Caco-2 (cell line): ENCODE measurements at regions not wholly inside any gene's neighbourhood (a gene's known extent, or its start where the extent isn't known, plus 50 kb on each side); places are given as distances from the start of the nearest gene placed in this dataset.

Experiments used
- BruUV-seq: library from RNA; stranded (reverse); fragments of 400-500 nt; replicated peaks from 2 replicates; lab custom pipeline; 2021; lab: Mats Ljungman, UMichigan
- CTCF ChIA-PET: fragments of 300-600 bp; sonication (Branson Sonifier 250); formaldehyde crosslinking; loops from one replicate; lab custom pipeline; 2022; ENCODE audit warnings: antibody characterized with exemption; lab: Charles Lee
- POLR2A ChIA-PET: fragments of 300-600 bp; sonication (Branson Sonifier 250); formaldehyde crosslinking; loops from one replicate; lab custom pipeline; 2022; ENCODE audit warnings: antibody characterized with exemption; lab: Charles Lee
- DNase-seq, 2 experiments: peaks; one replicate each; pipeline versions ENCODE4 v3.0.0 to v3.0.0-alpha.2; 2020 to 2022
- H3K27me3 ChIP-seq: replicated peaks from 2 replicates; pipeline ENCODE4 v1.6.0; 2011; ENCODE audit warnings: low read length; ENCODE audit not compliant: control insufficient read depth, insufficient read depth
- H3K36me3 ChIP-seq: 2 replicates; pipeline ENCODE4 v1.5.1; 2011; ENCODE audit warnings: low read length; ENCODE audit not compliant: control insufficient read depth, insufficient read depth
- H3K4me1 ChIP-seq: fragments of 250-450 bp; sonication (Bioruptor Pico); 2 replicates; pipeline ENCODE4 v1.5.1; 2020; ENCODE audit warnings: mild to moderate bottlenecking
- H3K4me3 ChIP-seq: 2 replicates; pipeline ENCODE4 v1.5.1; 2011; ENCODE audit warnings: low read depth, mild to moderate bottlenecking, control low read depth, low read length
- H3K9me3 ChIP-seq: fragments of 250-450 bp; sonication (Bioruptor Pico); 2 replicates; pipeline ENCODE4 v1.5.1; 2020; ENCODE audit warnings: mild to moderate bottlenecking, moderate library complexity
- H3K27ac Mint-ChIP-seq: one replicate; pipeline ENCODE4 v1.8.0; 2022; ENCODE audit warnings: mixed read lengths; ENCODE audit not compliant: unreplicated experiment
- H3K27me3 Mint-ChIP-seq: one replicate; pipeline ENCODE4 v1.8.0; 2022; ENCODE audit warnings: mixed read lengths; ENCODE audit not compliant: insufficient read depth, unreplicated experiment
- H3K36me3 Mint-ChIP-seq: one replicate; pipeline ENCODE4 v1.8.0; 2022; ENCODE audit warnings: mild to moderate bottlenecking, mixed read lengths; ENCODE audit not compliant: insufficient read depth, unreplicated experiment
- H3K4me1 Mint-ChIP-seq: one replicate; pipeline ENCODE4 v1.8.0; 2022; ENCODE audit warnings: low read depth, mixed read lengths; ENCODE audit not compliant: unreplicated experiment
- H3K4me3 Mint-ChIP-seq: one replicate; pipeline ENCODE4 v1.8.0; 2022; ENCODE audit warnings: mild to moderate bottlenecking, moderate library complexity, mixed read lengths; ENCODE audit not compliant: unreplicated experiment
- H3K9me3 Mint-ChIP-seq: one replicate; pipeline ENCODE4 v1.8.0; 2022; ENCODE audit warnings: mixed read lengths; ENCODE audit not compliant: unreplicated experiment
- intact Hi-C: fragments of 100-400 bp; cut with micrococcal nuclease; formaldehyde crosslinking; loops from one replicate; pipeline ENCODE4 v1.10.0; 2022; ENCODE audit not compliant: unreplicated experiment
- TF ChIP-seq, protein P1 (sequence below), 2 experiments: fragments of 200-600 bp in 1 of 2; IDR thresholded peaks; 1 replicate in 1 of 2; 2 replicates in 1 of 2; pipeline versions ENCODE4 v1.5.1 to v1.8.0; 2011 to 2022; ENCODE audit warnings: antibody characterized with exemption in 1 of 2, control low read depth in 1 of 2, inconsistent platforms in 1 of 2, low read depth in 1 of 2, low read length in 1 of 2, mild to moderate bottlenecking in 1 of 2, moderate library complexity in 1 of 2; ENCODE audit not compliant: insufficient read depth in 1 of 2, severe bottlenecking in 1 of 2, unreplicated experiment in 1 of 2

DNA sequence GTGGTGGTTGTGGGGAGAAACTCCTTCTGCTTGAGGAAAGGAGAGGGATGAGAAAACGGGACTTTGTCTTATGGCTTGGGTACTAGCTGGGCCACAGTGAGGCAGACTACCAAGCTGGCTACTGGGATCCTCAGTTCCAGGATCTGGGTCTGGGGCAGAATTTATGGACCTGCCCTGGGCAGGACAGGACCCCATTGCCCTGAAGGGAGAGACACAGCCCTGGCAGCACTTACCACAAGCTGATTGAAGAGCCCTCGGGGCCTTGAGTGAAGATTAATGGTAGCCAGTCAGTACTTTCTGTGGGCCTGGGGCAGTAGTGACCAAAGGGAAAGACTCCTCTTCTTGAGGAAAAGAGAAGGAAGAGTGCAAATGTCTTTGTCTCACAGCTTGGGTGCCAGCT, 799.7 kb downstream of the SI start:
- H3K36me3 Mint-ChIP-seq = no peaks in the 10 kb centered on the region
- Histone ChIP-seq H3K4me1 (no peaks in the 10 kb centered on the region), H3K4me3 (no peak overlapping the region), H3K27me3 (no peaks in the 10 kb centered on the region), H3K36me3 (no peaks in the 10 kb centered on the region), H3K9me3 (no peaks in the 10 kb centered on the region)
- ChIA-PET CTCF (no interaction called here), POLR2A (no interaction called here)
- intact Hi-C loops = no loop called here
- no peak overlapping the region for H3K27ac Mint-ChIP-seq
- H3K9me3 Mint-ChIP-seq = peaks cover 13% of the 10 kb centered on the region
- H3K27me3 Mint-ChIP-seq = no peaks in the 10 kb centered on the region
- no TSS peak for BruUV-seq
- TF ChIP-seq, protein P1, sequence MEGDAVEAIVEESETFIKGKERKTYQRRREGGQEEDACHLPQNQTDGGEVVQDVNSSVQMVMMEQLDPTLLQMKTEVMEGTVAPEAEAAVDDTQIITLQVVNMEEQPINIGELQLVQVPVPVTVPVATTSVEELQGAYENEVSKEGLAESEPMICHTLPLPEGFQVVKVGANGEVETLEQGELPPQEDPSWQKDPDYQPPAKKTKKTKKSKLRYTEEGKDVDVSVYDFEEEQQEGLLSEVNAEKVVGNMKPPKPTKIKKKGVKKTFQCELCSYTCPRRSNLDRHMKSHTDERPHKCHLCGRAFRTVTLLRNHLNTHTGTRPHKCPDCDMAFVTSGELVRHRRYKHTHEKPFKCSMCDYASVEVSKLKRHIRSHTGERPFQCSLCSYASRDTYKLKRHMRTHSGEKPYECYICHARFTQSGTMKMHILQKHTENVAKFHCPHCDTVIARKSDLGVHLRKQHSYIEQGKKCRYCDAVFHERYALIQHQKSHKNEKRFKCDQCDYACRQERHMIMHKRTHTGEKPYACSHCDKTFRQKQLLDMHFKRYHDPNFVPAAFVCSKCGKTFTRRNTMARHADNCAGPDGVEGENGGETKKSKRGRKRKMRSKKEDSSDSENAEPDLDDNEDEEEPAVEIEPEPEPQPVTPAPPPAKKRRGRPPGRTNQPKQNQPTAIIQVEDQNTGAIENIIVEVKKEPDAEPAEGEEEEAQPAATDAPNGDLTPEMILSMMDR (IDR thresholded peaks at IDR 0.05; ENCODE audit: insufficient read depth in 1 of 2, low read depth in 1 of 2, low read length in 1 of 2, severe bottlenecking in 1 of 2, unreplicated experiment in 1 of 2) = no peak
- H3K4me1 Mint-ChIP-seq = no peaks in the 10 kb centered on the region
- DNase-seq = no peak
- no peak overlapping the region for H3K4me3 Mint-ChIP-seq

- H3K4me1 ChIP-seq = no peaks in the 10 kb centered on the region
- BruUV-seq = no TSS peak
- no peaks in the 10 kb centered on the region for H3K4me1 Mint-ChIP-seq
- POLR2A ChIA-PET = no interaction called here
- H3K4me3 Mint-ChIP-seq = no peak overlapping the region
- H3K4me3 ChIP-seq = no peak overlapping the region
- no peak overlapping the region for H3K27ac Mint-ChIP-seq
- no peaks in the 10 kb centered on the region for H3K36me3 ChIP-seq
- TF ChIP-seq, protein P1 (IDR thresholded peaks at IDR 0.05; ENCODE audit: insufficient read depth in 1 of 2, low read depth in 1 of 2, low read length in 1 of 2, severe bottlenecking in 1 of 2, unreplicated experiment in 1 of 2) = no peak
- H3K36me3 Mint-ChIP-seq = no peaks in the 10 kb centered on the region
- intact Hi-C loops = no loop called here
- H3K27me3 Mint-ChIP-seq = peaks cover 3% of the 10 kb centered on the region
- H3K9me3 ChIP-seq = no peaks in the 10 kb centered on the region
- peaks cover 9% of the 10 kb centered on the region for H3K9me3 Mint-ChIP-seq
- CTCF ChIA-PET = no interaction called here
- no peaks in the 10 kb centered on the region for H3K27me3 ChIP-seq
- DNase-seq = no peak
Measured at GRCh38 chr3:164267053-164267452, 811.2 kb downstream of the SI start.

- H3K36me3 ChIP-seq = no peaks in the 10 kb centered on the region
- intact Hi-C loops = no loop called here
- H3K27me3 Mint-ChIP-seq = no peaks in the 10 kb centered on the region
- H3K4me1 Mint-ChIP-seq = no peaks in the 10 kb centered on the region
- H3K4me3 Mint-ChIP-seq = no peak overlapping the region
- TF ChIP-seq, protein P1 (IDR thresholded peaks at IDR 0.05; ENCODE audit: insufficient read depth in 1 of 2, low read depth in 1 of 2, low read length in 1 of 2, severe bottlenecking in 1 of 2, unreplicated experiment in 1 of 2) = no peak
- H3K4me3 ChIP-seq = no peak overlapping the region
- POLR2A ChIA-PET = no interaction called here
- no peak for DNase-seq
- H3K27ac Mint-ChIP-seq = no peak overlapping the region
- no peaks in the 10 kb centered on the region for H3K4me1 ChIP-seq
- CTCF ChIA-PET = no interaction called here
- H3K27me3 ChIP-seq = no peaks in the 10 kb centered on the region
- H3K9me3 Mint-ChIP-seq = no peaks in the 10 kb centered on the region
- H3K9me3 ChIP-seq = no peaks in the 10 kb centered on the region; the same call in 1 of the 2 replicates
- no TSS peak for BruUV-seq
- no peaks in the 10 kb centered on the region for H3K36me3 Mint-ChIP-seq
Measured at GRCh38 chr3:164250923-164251322, 827.4 kb downstream of the SI start.
